Pancreas (tissue), 10 donors: ENCODE measurements at regions not wholly inside any gene's neighbourhood (a gene's known extent, or its start where the extent isn't known, plus 50 kb on each side); places are given as distances from the start of the nearest gene placed in this dataset.

Experiments
- ATAC-seq, 4 donors: fragments of 200-7000 bp; cut with Tn5 transposase; one replicate each; pipeline versions ENCODE4 v1.8.0 to v1.9.1; 2020; ENCODE audit warnings: mild to moderate bottlenecking in 4 of 4, moderate library complexity in 4 of 4
- DNase-seq, 6 donors: peaks; one replicate each; pipeline ENCODE4 v3.0.0-alpha.2; 2020
- FAIRE-seq: peaks from 2 replicates; lab custom pipeline; 2012; peaks lifted over from hg19 to GRCh38; lab: Jason Lieb, UNC
- H3K27ac ChIP-seq, 4 donors: fragments of 200-600 bp; sonication (generic); 1 replicate in 3 of 4; 2 replicates in 1 of 4; pipeline versions ENCODE4 v1.5.0 to v1.8.0; 2020
- H3K27me3 ChIP-seq, 4 donors: fragments of 200-600 bp; one replicate each; pipeline ENCODE4 v1.8.0; 2021
- H3K36me3 ChIP-seq, 3 donors: fragments of 200-600 bp; sonication (generic) in 1 of 3; one replicate each; pipeline versions ENCODE4 v1.5.0 to v1.8.0; 2020 to 2021
- H3K4me1 ChIP-seq, 3 donors: fragments of 200-600 bp; one replicate each; pipeline ENCODE4 v1.8.0; 2021
- H3K4me3 ChIP-seq, 4 donors: fragments of 200-600 bp; sonication (generic) in 2 of 4; one replicate each; pipeline versions ENCODE4 v1.5.0 to v1.8.0; 2020 to 2021
- H3K9me3 ChIP-seq, 4 donors: fragments of 200-600 bp; one replicate each; pipeline ENCODE4 v1.8.0; 2021
- CTCF ChIP-seq, 4 donors: fragments of 200-600 bp; sonication (generic) in 3 of 4; IDR thresholded peaks; one replicate each; pipeline versions ENCODE4 v1.5.0 to v1.8.0; 2021; ENCODE audit warnings: antibody characterized with exemption in 4 of 4
- WGBS, 2 donors: extraction: QIAGEN DNeasy Blood & Tissue Kit; methylation state at CpG; one replicate each; pipeline ENCODE4 v1.1.7; 2013; 5-methylcytosine and 5-hydroxymethylcytosine counted together
- intact Hi-C, 3 donors: fragments of 100-400 bp; cut with DNase I; formaldehyde crosslinking; loops; one replicate each; pipeline versions ENCODE4 v1.11.1 to v1.14.2; 2022
- donor health status: healthy with polysubstance abuse.
- donor health status: DM: no; HTN: no; CAD: no; lungs with moderate emphysema.
- donor health status: DM: no; HTN: no; CAD: no.
- donor health status: control.
- donor health status: control.
- donor health status: Bipolar disorder and iron deficiency.
- donor health status: DM: yes; HTN: yes; CAD: no.
- donor health status: DM: no; HTN: no; CAD: no.
- donor health status: DM: no; HTN: no; CAD: no.
- donor health status: DM: yes; HTN: yes; CAD: no.

- H3K36me3 ChIP-seq = no peaks in the 10 kb centered on the region
- ATAC-seq = no peak
These were observed 250.7 kb downstream of the TBC1D4 start for GRCh38 chr13:75231235-75231634.

DNA sequence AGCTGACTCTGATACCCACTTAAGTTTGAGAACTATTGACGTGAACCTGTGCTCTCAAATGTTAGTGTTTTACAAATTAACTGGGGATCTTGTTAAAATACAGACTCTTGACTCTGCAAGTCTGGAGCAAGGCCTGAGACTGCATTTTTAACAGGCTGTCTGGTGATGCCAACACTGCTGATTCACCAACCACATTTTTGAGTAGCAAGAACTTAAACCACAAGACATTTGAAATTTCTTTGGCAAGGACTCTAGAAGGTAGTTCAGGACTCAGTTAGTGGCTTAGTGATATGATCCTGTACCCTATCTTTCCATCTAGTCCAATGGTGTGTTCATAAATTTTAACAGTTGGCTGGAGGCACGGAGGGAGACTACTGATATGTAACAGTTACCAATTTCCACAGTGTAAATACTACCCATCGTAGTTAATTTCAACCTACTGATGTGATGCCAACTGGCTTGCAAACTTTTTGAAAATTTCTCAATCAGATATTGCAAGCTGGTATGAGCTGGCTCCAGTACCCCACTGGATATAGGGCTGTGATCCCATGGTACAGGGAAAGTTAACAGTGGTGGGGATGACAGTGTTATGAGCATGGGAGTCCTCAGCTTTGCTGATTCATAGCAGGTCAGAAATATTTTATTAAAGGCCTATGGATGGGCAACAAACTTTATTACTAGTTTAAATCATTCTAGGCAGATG lies 255.1 kb downstream of the TBC1D4 start:
- H3K4me3 ChIP-seq = no peak overlapping the region
- no peaks in the 10 kb centered on the region for H3K27me3 ChIP-seq
- 52 to 63% methylated on average over 3 of the region's 3 CpGs for WGBS, 2 donors
- intact Hi-C loops = loop anchor here in 1 of 3 donors (10.0 kb wide), 1 partner anchor 1472 kb away; no protein-coding TSS in a partner anchor
- peak in 1 of 4 donors; percentile 22 for ATAC-seq
- H3K4me1 ChIP-seq = no peaks in the 10 kb centered on the region
- H3K27ac ChIP-seq = no peak overlapping the region
- no peak for TF ChIP-seq CTCF (IDR thresholded peaks at IDR 0.05)
- FAIRE-seq = no peak
- H3K36me3 ChIP-seq = no peaks in the 10 kb centered on the region
- H3K9me3 ChIP-seq = no peaks in the 10 kb centered on the region
- no peak for DNase-seq

More at GRCh38 chr13:75231235-75231634, 250.7 kb downstream of the TBC1D4 start:
- DNase-seq = no peak
- no peak for FAIRE-seq
- intact Hi-C loops = no loop called here
- Histone ChIP-seq H3K9me3 (no peaks in the 10 kb centered on the region), H3K27ac (no peak overlapping the region), H3K4me3 (no peak overlapping the region), H3K4me1 (no peaks in the 10 kb centered on the region), H3K27me3 (no peaks in the 10 kb centered on the region)
- WGBS, 2 donors = 87% methylated on average over 1 of the region's 1 CpG
- TF ChIP-seq CTCF (IDR thresholded peaks at IDR 0.05) = no peak

DNA sequence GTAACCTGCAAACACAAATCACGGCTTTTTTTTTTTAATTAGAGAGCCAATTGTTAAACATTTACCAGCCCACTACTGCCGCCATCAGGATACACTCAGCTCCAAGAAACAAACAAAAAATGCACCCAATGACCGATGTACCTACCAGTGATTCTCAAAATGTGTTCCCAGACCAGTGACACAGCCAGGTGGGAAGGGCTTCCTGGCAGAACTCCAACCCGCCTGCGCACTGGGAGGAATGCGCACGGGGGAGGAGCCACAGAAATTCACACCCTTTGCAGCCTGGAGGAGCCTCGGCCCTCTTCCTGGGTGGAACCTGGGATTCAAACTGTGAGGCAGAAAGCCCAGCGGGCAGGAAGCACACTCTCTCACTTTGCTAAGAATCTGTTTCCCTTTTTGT lies 255.9 kb downstream of the TBC1D4 start:
- no peak for TF ChIP-seq CTCF (IDR thresholded peaks at IDR 0.05)
- no peaks in the 10 kb centered on the region for H3K27me3 ChIP-seq
- H3K4me3 ChIP-seq = no peak overlapping the region
- H3K9me3 ChIP-seq = no peaks in the 10 kb centered on the region
- intact Hi-C loops = loop anchor here in 1 of 3 donors (10.0 kb wide), 1 partner anchor 1471 kb away; no protein-coding TSS in a partner anchor
- no peaks in the 10 kb centered on the region for H3K36me3 ChIP-seq
- no peak overlapping the region for H3K27ac ChIP-seq
- no peak for FAIRE-seq
- DNase-seq = peak in 1 of 6 donors; percentile 40
- WGBS, 2 donors = 72 to 79% methylated on average over 9 of the region's 9 CpGs
- no peaks in the 10 kb centered on the region for H3K4me1 ChIP-seq
- no peak for ATAC-seq

DNA sequence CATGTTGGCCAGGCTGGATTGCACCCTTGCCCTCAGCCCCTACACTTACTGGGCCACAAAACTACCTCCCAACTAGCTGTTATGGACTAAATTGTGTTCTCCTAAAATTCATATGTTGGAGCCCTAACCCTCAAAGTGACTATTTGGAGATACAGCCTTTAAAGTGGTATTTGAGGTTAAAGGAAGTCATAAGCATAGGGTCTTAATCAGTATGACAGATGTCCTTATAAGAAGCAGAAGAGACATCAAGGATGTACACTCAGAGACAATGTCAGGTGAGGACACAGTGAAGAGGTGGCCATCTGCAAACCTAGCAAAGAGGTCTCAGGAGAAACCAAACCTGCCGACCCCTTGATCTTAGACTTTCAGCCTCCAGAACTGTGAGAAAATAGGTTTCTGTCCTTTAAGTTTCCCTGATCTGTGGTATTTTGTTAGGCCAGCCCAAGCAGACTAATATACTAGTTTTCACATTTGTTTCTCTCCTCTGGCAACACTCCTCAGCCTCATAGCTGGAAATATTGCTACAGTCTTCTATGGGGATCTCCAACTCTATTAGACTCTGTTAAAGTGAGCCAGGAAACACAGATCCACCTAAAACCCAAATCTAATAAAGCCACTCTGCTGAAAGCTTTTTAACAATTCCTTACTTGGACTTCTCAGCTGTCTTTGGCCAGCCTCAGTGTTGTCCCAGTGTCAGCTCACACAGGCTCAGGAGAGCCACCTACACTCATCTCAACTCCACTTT lies 256.5 kb downstream of the TBC1D4 start:
- Histone ChIP-seq H3K9me3 (no peaks in the 10 kb centered on the region), H3K4me3 (no peak overlapping the region), H3K4me1 (no peaks in the 10 kb centered on the region), H3K36me3 (no peaks in the 10 kb centered on the region), H3K27ac (no peak overlapping the region), H3K27me3 (no peaks in the 10 kb centered on the region)
- FAIRE-seq (no peak), DNase-seq (no peak), ATAC-seq (no peak)
- intact Hi-C loops = loop anchor here in 1 of 3 donors (10.0 kb wide), 1 partner anchor 1471 kb away; no protein-coding TSS in a partner anchor
- 66 to 81% methylated on average over 1 of the region's 1 CpG for WGBS, 2 donors
- TF ChIP-seq CTCF (IDR thresholded peaks at IDR 0.05) = no peak
